ENCODE measurements at regions not wholly inside any gene's neighbourhood (a gene's known extent, or its start where the extent isn't known, plus 50 kb on each side); places are given as distances from the start of the nearest gene placed in this dataset.

- H3K27me3 Mint-ChIP-seq (ENCODE audit: low read depth): no peaks in the 10 kb centered on the region
- TF ChIP-seq, protein P1, sequence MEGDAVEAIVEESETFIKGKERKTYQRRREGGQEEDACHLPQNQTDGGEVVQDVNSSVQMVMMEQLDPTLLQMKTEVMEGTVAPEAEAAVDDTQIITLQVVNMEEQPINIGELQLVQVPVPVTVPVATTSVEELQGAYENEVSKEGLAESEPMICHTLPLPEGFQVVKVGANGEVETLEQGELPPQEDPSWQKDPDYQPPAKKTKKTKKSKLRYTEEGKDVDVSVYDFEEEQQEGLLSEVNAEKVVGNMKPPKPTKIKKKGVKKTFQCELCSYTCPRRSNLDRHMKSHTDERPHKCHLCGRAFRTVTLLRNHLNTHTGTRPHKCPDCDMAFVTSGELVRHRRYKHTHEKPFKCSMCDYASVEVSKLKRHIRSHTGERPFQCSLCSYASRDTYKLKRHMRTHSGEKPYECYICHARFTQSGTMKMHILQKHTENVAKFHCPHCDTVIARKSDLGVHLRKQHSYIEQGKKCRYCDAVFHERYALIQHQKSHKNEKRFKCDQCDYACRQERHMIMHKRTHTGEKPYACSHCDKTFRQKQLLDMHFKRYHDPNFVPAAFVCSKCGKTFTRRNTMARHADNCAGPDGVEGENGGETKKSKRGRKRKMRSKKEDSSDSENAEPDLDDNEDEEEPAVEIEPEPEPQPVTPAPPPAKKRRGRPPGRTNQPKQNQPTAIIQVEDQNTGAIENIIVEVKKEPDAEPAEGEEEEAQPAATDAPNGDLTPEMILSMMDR (IDR thresholded peaks at IDR 0.05; ENCODE audit: unreplicated experiment in 3 of 3): no peak
- H3K36me3 Mint-ChIP-seq (ENCODE audit: low read depth): no peaks in the 10 kb centered on the region
- H3K27ac Mint-ChIP-seq: no peak overlapping the region
- H3K4me3 Mint-ChIP-seq: no peak overlapping the region
- no peaks in the 10 kb centered on the region for H3K9me3 Mint-ChIP-seq
- H3K4me1 Mint-ChIP-seq: no peaks in the 10 kb centered on the region
These were observed 508.1 kb downstream of the EPHA7 start for GRCh38 chr6:92911301-92911700.

DNA sequence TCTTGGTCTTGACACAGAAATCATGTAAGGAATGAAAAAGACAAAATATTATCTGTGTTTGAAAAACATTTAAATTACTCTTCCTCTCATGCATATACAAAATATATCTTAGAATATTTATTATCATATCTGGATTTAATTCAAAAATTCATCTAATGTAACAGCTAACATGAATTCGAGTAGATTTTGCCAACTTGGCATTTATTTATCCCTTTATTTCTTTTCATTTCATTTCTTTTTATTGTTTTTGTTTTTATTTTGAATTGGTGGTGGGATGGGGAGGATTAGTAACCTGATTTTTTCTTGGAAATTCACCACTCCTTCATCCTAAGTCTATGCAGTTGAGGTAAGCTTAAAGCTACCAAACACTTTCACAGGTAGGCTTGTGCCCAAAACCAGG, 508.7 kb downstream of the EPHA7 start:
- no peaks in the 10 kb centered on the region for H3K36me3 Mint-ChIP-seq (ENCODE audit: low read depth)
- no peaks in the 10 kb centered on the region for H3K9me3 Mint-ChIP-seq
- TF ChIP-seq, protein P1 (IDR thresholded peaks at IDR 0.05; ENCODE audit: unreplicated experiment in 3 of 3): no peak
- H3K4me1 Mint-ChIP-seq: no peaks in the 10 kb centered on the region
- H3K27me3 Mint-ChIP-seq (ENCODE audit: low read depth): no peaks in the 10 kb centered on the region
- no peak overlapping the region for H3K4me3 Mint-ChIP-seq
- H3K27ac Mint-ChIP-seq: no peak overlapping the region

DNA sequence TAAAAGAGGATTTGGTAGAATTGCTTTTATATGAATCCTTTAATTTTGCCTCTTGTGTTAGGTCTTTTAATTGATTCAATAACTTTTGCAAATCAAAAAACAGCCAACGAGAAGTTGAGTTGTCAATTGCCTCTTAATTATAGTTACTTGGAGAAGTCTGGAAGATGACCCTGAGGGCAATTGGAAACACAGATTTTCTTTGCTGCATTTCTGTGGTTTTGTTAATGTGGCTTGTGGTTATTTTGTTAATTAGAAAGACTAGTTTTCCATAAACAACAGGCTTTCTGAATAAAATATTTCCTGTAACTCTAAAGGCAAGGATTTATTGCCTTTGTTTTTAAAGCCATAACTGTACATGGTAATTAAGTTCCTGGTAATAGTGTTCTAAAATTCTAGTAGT, 513.0 kb downstream of the EPHA7 start:
- TF ChIP-seq, protein P1 (IDR thresholded peaks at IDR 0.05; ENCODE audit: unreplicated experiment in 3 of 3): no peak
- no peaks in the 10 kb centered on the region for H3K36me3 Mint-ChIP-seq (ENCODE audit: low read depth)

DNA sequence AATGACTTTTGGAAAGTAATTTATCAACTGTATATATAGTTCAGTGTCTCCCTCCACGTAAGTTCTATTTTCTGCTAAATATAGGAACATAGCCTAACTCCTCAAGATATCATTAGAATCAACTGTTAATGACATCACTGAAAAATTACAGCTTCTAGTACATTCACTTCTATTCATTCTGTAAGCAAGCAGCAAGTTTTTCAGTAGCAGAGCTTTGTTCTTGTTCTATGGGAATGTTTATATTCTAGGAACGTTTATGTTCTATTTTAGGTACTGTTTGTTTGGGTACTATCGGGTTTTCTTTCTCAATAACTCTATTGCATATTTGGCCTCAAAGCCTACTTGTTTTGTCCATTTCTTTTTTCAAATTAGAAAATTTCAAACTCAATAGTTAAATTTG, 525.6 kb downstream of the EPHA7 start:
- H3K27ac Mint-ChIP-seq: no peak overlapping the region
- H3K36me3 Mint-ChIP-seq (ENCODE audit: low read depth): no peaks in the 10 kb centered on the region
- H3K27me3 Mint-ChIP-seq (ENCODE audit: low read depth): no peaks in the 10 kb centered on the region
- no peak overlapping the region for H3K4me3 Mint-ChIP-seq
- TF ChIP-seq, protein P1 (IDR thresholded peaks at IDR 0.05; ENCODE audit: unreplicated experiment in 3 of 3): no peak
- no peaks in the 10 kb centered on the region for H3K4me1 Mint-ChIP-seq
- H3K9me3 Mint-ChIP-seq: peaks cover 8% of the 10 kb centered on the region

More for the DNA sequence above, 513.0 kb downstream of the EPHA7 start:
- Mint-ChIP-seq H3K4me3 (no peak overlapping the region), H3K4me1 (no peaks in the 10 kb centered on the region), H3K27me3 (ENCODE audit: low read depth) (no peaks in the 10 kb centered on the region), H3K9me3 (no peaks in the 10 kb centered on the region), H3K27ac (no peak overlapping the region)

- TF ChIP-seq, protein P1 (IDR thresholded peaks at IDR 0.05; ENCODE audit: unreplicated experiment in 3 of 3): no peak
- Mint-ChIP-seq H3K4me3 (no peak overlapping the region), H3K27ac (no peak overlapping the region), H3K4me1 (no peaks in the 10 kb centered on the region), H3K36me3 (ENCODE audit: low read depth) (no peaks in the 10 kb centered on the region), H3K27me3 (ENCODE audit: low read depth) (no peaks in the 10 kb centered on the region), H3K9me3 (peaks cover 8% of the 10 kb centered on the region)
These were observed 526.7 kb downstream of the EPHA7 start for GRCh38 chr6:92892626-92893170.

DNA sequence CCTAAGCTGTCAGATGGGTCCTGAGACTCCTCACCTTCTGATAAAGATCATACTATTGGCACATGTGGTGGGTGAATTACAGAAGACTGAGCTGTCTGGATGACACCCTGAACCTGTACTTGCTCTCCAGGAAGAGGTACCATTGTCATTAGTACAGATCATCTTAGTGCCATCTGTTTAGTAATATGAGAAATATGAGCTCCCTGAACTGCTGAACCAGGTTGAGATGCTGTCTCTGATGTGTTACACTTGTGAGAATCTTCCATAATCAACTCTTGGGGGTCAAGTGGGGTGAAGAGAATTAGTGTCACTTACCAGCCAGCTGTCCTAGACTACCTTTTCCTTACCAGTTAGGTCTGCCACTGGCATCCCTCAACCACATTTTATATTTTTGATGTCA, 531.0 kb downstream of the EPHA7 start:
- H3K27ac Mint-ChIP-seq: no peak overlapping the region
- H3K4me3 Mint-ChIP-seq: no peak overlapping the region
- H3K36me3 Mint-ChIP-seq (ENCODE audit: low read depth): no peaks in the 10 kb centered on the region

More for the DNA sequence above, 531.0 kb downstream of the EPHA7 start:
- Mint-ChIP-seq H3K27me3 (ENCODE audit: low read depth) (no peaks in the 10 kb centered on the region), H3K9me3 (peaks cover 22% of the 10 kb centered on the region), H3K4me1 (no peaks in the 10 kb centered on the region)
- TF ChIP-seq, protein P1 (IDR thresholded peaks at IDR 0.05; ENCODE audit: unreplicated experiment in 3 of 3): no peak

All from nephron (organoid).